ENCODE measurements at regions not wholly inside any gene's neighbourhood (a gene's known extent, or its start where the extent isn't known, plus 50 kb on each side); places are given as distances from the start of the nearest gene placed in this dataset.
"Not testable (repeated sequence)": the region's sequence is repeated elsewhere in the genome, so short reads cannot be mapped to it uniquely, and the experiment has no call there.

GRCh38 chr18:3328532-3328931 lies 66.6 kb downstream of the MYL12B start:
- no peak for DNase-seq

- DNase-seq, result no peak
These were observed 67.5 kb downstream of the MYL12B start for GRCh38 chr18:3329471-3329870.

GRCh38 chr18:3329872-3330271 lies 67.9 kb downstream of the MYL12B start:
- no peak for DNase-seq

- no peak for DNase-seq
These were observed 68.7 kb downstream of the MYL12B start for GRCh38 chr18:3330622-3331021.

GRCh38 chr18:3332376-3332775 lies 70.4 kb downstream of the MYL12B start:
- DNase-seq, result no peak

GRCh38 chr18:3333056-3333720 lies 71.3 kb downstream of the MYL12B start:
- DNase-seq, result no peak

- DNase-seq, result no peak
These were observed 71.9 kb downstream of the MYL12B start for GRCh38 chr18:3333721-3334386.

GRCh38 chr18:3340015-3340681 lies 78.2 kb downstream of the MYL12B start:
- DNase-seq, result no peak

- DNase-seq, result no peak
These were observed 78.8 kb downstream of the MYL12B start for GRCh38 chr18:3340682-3341097.

- DNase-seq, result no peak
These were observed 80.7 kb downstream of the MYL12B start for GRCh38 chr18:3342628-3343027.

GRCh38 chr18:3345452-3345851 lies 83.5 kb downstream of the MYL12B start:
- DNase-seq, result peak; percentile 37 to 78 (median 52)

- peak; percentile 48 to 83 (median 49) for DNase-seq
These were observed 84.0 kb downstream of the MYL12B start for GRCh38 chr18:3345885-3346284.

GRCh38 chr18:3346487-3346886 lies 84.6 kb downstream of the MYL12B start:
- DNase-seq, result no peak

GRCh38 chr18:3347286-3347803 lies 85.4 kb downstream of the MYL12B start:
- no peak for DNase-seq

GRCh38 chr18:3348176-3348575 lies 86.2 kb downstream of the MYL12B start:
- no peak for DNase-seq

- not testable (repeated sequence) for DNase-seq
These were observed 87.3 kb downstream of the MYL12B start for GRCh38 chr18:3349046-3349841.

GRCh38 chr18:3350021-3350420 lies 88.1 kb downstream of the MYL12B start:
- DNase-seq, result no peak

- no peak for DNase-seq
These were observed 88.9 kb downstream of the MYL12B start for GRCh38 chr18:3350566-3351527.

- DNase-seq, result no peak
These were observed 92.6 kb downstream of the MYL12B start for GRCh38 chr18:3354506-3354905.

- no peak for DNase-seq
These were observed 93.4 kb upstream of the TGIF1 start for GRCh38 chr18:3356614-3357013.

GRCh38 chr18:3357516-3357915 lies 92.5 kb upstream of the TGIF1 start:
- no peak for DNase-seq

Data from muscle of back (tissue), 3 donors.